GM12878 (cell line): ENCODE measurements at regions not wholly inside any gene's neighbourhood (a gene's known extent, or its start where the extent isn't known, plus 50 kb on each side); places are given as distances from the start of the nearest gene placed in this dataset.

ENCODE experiments used
- BRCA1 ChIP-seq: IDR thresholded peaks from 2 replicates; pipeline ENCODE4 v1.6.1; 2011; ENCODE audit warnings: low read depth, low read length, improper control_type of control experiment
- CHD2 ChIP-seq: IDR thresholded peaks from 2 replicates; pipeline ENCODE4 v1.6.1; 2011; ENCODE audit warnings: low read depth, low read length, improper control_type of control experiment, borderline replicate concordance
- CREB1 ChIP-seq: IDR thresholded peaks from 2 replicates; pipeline ENCODE4 v1.6.1; 2012; ENCODE audit warnings: low read depth, mild to moderate bottlenecking, inconsistent platforms
- HDGF ChIP-seq: fragments of 450-650 bp; IDR thresholded peaks from 2 replicates; pipeline ENCODE4 v1.6.1; 2016; ENCODE audit warnings: antibody characterized with exemption
- KDM1A ChIP-seq: fragments of 200-600 bp; sonication (generic); IDR thresholded peaks from 2 replicates; pipeline ENCODE4 v1.6.1; 2016; ENCODE audit warnings: borderline replicate concordance
- MXI1 ChIP-seq: fragments of 150-350 bp; IDR thresholded peaks from 2 replicates; pipeline ENCODE4 v1.6.1; 2011; ENCODE audit warnings: low read depth, mild to moderate bottlenecking, inconsistent platforms, low read length, improper control_type of control experiment
- POLR2A ChIP-seq: IDR thresholded peaks from 2 replicates; pipeline ENCODE4 v1.6.1; 2011; ENCODE audit warnings: low read depth, mild to moderate bottlenecking, low read length
- RAD21 ChIP-seq: IDR thresholded peaks from 2 replicates; pipeline ENCODE4 v1.6.1; 2011; ENCODE audit warnings: mild to moderate bottlenecking, low read depth, low read length, moderate library complexity; ENCODE audit not compliant: insufficient read depth
- SRF ChIP-seq, 2 experiments: IDR thresholded peaks; 2 replicates each; pipeline ENCODE4 v1.6.1; 2011; ENCODE audit warnings: low read depth in 2 of 2, low read length in 2 of 2, mild to moderate bottlenecking in 1 of 2, moderate library complexity in 1 of 2
- TAF1 ChIP-seq: IDR thresholded peaks from 2 replicates; pipeline ENCODE4 v1.6.1; 2011; ENCODE audit warnings: mild to moderate bottlenecking, low read depth, low read length, borderline replicate concordance
- TF ChIP-seq, protein P1 (sequence below), 3 experiments: IDR thresholded peaks in 2 of 3; conservative IDR thresholded peaks in 1 of 3; 2 replicates each; pipeline ENCODE4 v1.5.1; 2011; ENCODE audit warnings: low read depth in 3 of 3, low read length in 3 of 3, mild to moderate bottlenecking in 3 of 3, control low read depth in 2 of 3, moderate library complexity in 2 of 3, inconsistent platforms in 1 of 3, mixed read lengths in 1 of 3; ENCODE audit not compliant: control insufficient read depth in 2 of 3, insufficient read depth in 1 of 3; ENCODE audit errors: extremely low read depth in 1 of 3
- TF ChIP-seq, protein P2 (sequence below): fragments of 450-650 bp; IDR thresholded peaks from 2 replicates; pipeline ENCODE4 v1.6.1; 2017; ENCODE audit warnings: borderline replicate concordance
- TF ChIP-seq, protein P3 (sequence below): IDR thresholded peaks from 2 replicates; pipeline ENCODE4 v1.6.1; 2012; ENCODE audit warnings: low read depth, low read length, improper control_type of control experiment

DNA sequence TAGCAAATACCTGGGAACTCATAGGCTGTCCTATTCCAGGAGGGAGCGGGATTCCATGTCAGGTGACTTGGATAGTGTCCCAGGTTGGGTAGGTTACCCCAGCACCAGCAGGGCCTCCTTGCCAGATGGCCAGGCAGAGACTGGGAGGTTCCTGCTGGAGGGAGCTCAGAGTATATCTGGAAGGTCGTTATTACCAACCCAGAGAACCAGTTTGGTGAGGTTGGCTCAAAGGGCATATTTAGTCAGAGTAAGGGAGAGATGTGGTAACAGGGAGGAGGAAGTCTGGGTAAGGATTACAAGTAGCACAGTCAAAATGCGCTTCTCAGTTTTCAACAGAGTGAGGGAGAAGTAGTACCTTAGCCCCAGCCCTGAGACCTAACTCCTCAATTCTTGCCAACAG lies 53.3 kb upstream of the LNX1 start:
- TF ChIP-seq SRF (IDR thresholded peaks at IDR 0.05; ENCODE audit: low read depth in 2 of 2, low read length in 2 of 2) (no peak), CHD2 (no peak), CREB1 (no peak), BRCA1 (no peak), HDGF (no peak), RAD21 (no peak), TAF1 (no peak), POLR2A (no peak), KDM1A (no peak), MXI1 (no peak)
- TF ChIP-seq, protein P1, sequence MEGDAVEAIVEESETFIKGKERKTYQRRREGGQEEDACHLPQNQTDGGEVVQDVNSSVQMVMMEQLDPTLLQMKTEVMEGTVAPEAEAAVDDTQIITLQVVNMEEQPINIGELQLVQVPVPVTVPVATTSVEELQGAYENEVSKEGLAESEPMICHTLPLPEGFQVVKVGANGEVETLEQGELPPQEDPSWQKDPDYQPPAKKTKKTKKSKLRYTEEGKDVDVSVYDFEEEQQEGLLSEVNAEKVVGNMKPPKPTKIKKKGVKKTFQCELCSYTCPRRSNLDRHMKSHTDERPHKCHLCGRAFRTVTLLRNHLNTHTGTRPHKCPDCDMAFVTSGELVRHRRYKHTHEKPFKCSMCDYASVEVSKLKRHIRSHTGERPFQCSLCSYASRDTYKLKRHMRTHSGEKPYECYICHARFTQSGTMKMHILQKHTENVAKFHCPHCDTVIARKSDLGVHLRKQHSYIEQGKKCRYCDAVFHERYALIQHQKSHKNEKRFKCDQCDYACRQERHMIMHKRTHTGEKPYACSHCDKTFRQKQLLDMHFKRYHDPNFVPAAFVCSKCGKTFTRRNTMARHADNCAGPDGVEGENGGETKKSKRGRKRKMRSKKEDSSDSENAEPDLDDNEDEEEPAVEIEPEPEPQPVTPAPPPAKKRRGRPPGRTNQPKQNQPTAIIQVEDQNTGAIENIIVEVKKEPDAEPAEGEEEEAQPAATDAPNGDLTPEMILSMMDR (IDR thresholded peaks at IDR 0.05 in 2 of 3, conservative IDR thresholded peaks at IDR 0.05 in 1 of 3; ENCODE audit: control insufficient read depth in 2 of 3, extremely low read depth in 1 of 3, insufficient read depth in 1 of 3, low read depth in 3 of 3, low read length in 3 of 3): no peak
- TF ChIP-seq, protein P2, sequence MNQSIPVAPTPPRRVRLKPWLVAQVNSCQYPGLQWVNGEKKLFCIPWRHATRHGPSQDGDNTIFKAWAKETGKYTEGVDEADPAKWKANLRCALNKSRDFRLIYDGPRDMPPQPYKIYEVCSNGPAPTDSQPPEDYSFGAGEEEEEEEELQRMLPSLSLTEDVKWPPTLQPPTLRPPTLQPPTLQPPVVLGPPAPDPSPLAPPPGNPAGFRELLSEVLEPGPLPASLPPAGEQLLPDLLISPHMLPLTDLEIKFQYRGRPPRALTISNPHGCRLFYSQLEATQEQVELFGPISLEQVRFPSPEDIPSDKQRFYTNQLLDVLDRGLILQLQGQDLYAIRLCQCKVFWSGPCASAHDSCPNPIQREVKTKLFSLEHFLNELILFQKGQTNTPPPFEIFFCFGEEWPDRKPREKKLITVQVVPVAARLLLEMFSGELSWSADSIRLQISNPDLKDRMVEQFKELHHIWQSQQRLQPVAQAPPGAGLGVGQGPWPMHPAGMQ: no peak
- TF ChIP-seq, protein P3, sequence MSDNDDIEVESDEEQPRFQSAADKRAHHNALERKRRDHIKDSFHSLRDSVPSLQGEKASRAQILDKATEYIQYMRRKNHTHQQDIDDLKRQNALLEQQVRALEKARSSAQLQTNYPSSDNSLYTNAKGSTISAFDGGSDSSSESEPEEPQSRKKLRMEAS: no peak
